GM10266 (cell line): ENCODE measurements at regions not wholly inside any gene's neighbourhood (a gene's known extent, or its start where the extent isn't known, plus 50 kb on each side); places are given as distances from the start of the nearest gene placed in this dataset.

Experiments
- DNase-seq: peaks from one replicate; pipeline ENCODE4 v3.0.0; 2012; ENCODE audit errors: extremely low spot score
- TF ChIP-seq, protein P1 (sequence below): IDR thresholded peaks from 2 replicates; pipeline ENCODE4 v1.5.1; 2012; ENCODE audit warnings: mild to moderate bottlenecking, low read depth; ENCODE audit not compliant: control insufficient read depth, insufficient read depth; ENCODE audit errors: missing control alignments

DNA sequence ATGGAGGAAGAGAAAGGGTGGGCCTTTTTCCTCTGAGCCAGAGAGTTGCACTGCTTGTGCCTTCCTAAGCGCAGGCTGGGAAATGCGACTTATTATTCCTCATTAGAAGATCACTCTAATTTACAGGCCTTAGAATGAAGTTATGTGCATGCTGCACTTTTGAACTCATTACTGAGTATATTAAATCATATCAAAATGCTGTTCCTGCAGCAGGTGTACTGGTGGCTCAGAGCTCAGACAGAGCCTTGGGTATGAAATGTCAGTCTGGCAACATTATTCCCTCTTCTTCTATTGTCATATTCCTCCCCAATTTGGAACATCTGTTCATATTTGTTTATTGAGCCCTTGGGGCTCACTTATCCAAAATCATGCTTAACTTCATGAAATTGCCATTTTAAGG, 85.5 kb downstream of the ADCYAP1 start:
- TF ChIP-seq, protein P1, sequence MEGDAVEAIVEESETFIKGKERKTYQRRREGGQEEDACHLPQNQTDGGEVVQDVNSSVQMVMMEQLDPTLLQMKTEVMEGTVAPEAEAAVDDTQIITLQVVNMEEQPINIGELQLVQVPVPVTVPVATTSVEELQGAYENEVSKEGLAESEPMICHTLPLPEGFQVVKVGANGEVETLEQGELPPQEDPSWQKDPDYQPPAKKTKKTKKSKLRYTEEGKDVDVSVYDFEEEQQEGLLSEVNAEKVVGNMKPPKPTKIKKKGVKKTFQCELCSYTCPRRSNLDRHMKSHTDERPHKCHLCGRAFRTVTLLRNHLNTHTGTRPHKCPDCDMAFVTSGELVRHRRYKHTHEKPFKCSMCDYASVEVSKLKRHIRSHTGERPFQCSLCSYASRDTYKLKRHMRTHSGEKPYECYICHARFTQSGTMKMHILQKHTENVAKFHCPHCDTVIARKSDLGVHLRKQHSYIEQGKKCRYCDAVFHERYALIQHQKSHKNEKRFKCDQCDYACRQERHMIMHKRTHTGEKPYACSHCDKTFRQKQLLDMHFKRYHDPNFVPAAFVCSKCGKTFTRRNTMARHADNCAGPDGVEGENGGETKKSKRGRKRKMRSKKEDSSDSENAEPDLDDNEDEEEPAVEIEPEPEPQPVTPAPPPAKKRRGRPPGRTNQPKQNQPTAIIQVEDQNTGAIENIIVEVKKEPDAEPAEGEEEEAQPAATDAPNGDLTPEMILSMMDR = no peak
- DNase-seq = no peak

DNA sequence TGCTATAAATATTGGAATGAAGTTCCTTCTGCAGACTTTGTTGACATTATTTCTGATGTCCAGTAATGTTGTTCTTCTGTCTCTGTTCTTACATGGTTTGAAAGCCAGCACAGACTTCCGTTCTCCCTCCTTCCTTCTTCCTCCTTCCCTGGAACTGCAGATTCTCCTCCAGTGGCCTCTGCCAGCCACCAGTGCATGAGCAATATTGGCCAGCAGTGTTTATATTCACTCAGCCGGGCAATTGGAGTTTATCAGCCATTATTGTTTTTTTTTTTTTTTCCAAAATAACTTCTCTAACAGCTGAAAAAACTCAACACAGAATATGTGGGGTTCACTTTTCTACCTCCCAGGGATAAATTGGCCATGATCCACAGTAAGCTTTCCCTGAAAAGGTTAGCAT, 86.8 kb downstream of the ADCYAP1 start:
- TF ChIP-seq, protein P1 = no peak
- no peak for DNase-seq

DNA sequence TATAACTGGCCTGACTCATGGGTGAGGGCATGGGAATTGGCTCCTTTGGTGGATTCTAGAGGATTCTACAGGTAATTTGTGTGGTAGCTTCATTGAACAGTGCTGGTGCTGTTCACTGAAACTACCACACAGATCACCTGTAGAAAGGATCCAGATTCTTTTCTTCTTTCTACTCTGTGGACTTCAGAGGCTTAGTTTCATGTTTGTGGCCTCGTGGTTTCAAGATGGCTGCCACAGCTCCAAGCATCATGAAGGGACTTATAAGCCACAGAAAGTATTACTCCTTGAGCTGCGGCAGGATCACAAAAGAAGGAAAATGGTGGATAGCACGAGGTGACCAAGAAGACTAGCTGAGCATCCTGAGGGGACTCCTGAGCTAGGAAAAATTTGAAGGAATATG, 88.9 kb downstream of the ADCYAP1 start:
- TF ChIP-seq, protein P1 = no peak
- no peak for DNase-seq

DNA sequence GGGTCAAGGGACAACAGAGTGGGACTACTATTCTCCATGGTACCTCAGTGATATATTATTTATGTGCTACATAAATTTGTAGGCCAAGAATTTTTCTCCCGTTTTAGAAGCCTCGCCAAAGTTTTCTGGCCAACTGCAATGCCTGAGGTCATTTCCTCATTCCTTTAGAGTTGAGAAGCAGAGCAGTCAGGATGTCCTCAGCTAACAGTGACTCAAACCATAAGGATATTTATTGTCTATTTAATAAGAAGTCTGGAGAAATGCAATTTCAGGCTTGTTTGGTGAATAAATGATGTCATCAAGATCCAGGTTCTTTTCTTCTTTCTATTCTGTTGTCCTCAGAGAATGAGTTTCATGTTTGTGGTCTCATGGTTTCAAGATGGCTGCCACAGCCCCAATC, 91.0 kb downstream of the ADCYAP1 start:
- TF ChIP-seq, protein P1 = no peak

DNA sequence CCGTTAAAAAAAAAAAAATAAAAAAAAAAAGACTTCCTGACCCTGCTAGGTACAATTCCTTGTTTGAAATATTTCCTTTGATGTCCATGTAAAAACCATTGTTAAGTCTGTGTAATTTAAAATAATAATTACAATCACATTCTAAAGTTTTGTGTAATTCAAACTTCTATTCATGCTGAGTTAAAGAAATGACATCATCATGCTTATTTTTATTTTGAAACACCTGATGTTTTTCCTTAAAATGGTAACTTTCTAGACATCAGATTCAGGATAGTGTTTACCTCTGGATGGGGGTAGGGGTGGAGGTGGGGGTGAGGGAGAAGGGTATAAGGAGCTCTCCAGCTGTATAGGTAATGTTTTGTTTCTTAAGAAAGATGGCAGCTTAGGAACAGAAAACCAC, 92.8 kb downstream of the ADCYAP1 start:
- no peak for DNase-seq
- TF ChIP-seq, protein P1 = no peak

More for the DNA sequence above, 91.0 kb downstream of the ADCYAP1 start:
- no peak for DNase-seq

DNA sequence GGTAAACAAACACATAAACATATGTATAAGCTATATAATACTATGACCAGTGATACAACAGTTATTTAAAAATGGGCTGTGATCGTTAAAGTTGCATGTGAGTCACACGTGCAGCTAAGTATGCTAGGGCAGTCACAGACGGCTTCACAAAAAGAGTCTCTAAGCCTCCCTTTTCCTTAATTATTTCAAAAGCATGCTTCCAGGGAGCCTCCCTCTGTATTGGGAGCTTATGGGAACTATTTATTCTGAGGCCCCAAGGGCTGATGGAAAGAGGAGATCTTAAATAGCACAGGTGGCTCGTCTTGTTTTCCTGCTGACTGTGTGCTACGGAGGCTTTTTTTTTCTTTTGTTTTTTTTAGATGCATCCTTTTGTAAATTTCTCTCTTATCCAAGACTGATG, 94.3 kb downstream of the ADCYAP1 start:
- TF ChIP-seq, protein P1 = no peak
- no peak for DNase-seq

DNA sequence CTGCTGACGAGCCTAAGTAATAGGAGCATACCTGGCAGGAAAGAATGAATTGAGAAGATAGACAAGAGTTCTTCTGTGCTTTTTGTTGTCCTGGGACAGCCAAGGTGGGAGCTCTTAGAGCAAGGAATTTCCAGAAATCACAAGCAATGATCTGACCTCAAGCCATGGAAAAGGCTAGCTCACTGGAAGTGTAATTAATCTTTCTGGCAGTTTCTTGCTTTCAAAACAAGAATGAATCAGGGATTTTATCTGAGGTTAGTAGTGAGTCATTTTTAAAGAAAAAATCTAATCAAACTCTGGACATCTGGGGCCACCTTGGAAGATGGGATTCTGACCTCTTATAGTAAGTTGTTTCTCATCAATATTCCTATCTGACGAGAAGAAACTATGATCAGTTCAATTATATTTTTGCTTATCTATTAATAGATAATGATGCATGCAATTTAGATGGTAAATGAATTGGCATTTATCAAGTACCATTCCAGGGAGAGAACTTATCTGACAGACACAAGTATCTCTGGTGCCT, 98.0 kb downstream of the ADCYAP1 start:
- no peak for DNase-seq
- TF ChIP-seq, protein P1 = no peak

DNA sequence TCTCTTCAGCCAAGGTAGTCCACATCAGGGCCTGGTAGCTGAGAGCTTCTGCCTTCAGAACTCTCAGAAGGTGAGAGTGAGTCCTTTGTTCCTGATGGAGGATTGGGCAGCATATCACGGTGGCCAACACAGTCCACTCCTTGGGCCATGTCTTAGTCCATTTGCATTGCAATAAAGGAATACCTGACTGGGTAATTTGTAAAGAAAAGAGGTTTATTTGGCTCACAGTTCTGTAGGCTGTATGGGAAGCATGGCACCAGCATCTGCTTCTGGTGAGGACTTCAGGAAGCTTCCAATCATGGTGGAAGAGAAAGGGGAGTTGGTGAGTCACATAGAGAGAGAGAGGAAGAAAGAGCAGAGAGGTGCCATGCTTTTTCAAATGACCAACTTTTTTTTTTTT, 98.8 kb downstream of the ADCYAP1 start:
- TF ChIP-seq, protein P1 = no peak
- DNase-seq = no peak
